ENCODE measurements at regions not wholly inside any gene's neighbourhood (a gene's known extent, or its start where the extent isn't known, plus 50 kb on each side); places are given as distances from the start of the nearest gene placed in this dataset.

DNA sequence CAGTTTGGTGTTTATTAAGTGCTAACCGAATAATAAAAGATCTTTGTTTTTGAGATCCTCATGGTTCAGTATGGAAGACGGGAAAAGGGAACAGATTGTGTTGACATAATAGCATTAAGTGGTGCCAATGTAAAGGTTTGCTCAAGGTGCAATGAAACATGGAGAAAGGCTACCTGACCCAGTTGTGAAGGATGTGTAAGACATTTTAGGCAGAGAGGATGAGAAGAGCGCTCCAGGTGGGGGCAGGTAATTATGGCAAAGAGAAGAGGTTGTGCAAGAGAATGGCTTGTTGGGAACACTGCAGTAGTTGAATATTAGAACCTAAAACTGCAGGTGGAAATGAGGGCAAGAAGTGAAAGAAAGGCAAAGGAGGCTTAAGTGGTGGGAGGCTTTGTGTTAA lies 140.8 kb downstream of the DIPK2A start:
- TF ChIP-seq, protein P1, sequence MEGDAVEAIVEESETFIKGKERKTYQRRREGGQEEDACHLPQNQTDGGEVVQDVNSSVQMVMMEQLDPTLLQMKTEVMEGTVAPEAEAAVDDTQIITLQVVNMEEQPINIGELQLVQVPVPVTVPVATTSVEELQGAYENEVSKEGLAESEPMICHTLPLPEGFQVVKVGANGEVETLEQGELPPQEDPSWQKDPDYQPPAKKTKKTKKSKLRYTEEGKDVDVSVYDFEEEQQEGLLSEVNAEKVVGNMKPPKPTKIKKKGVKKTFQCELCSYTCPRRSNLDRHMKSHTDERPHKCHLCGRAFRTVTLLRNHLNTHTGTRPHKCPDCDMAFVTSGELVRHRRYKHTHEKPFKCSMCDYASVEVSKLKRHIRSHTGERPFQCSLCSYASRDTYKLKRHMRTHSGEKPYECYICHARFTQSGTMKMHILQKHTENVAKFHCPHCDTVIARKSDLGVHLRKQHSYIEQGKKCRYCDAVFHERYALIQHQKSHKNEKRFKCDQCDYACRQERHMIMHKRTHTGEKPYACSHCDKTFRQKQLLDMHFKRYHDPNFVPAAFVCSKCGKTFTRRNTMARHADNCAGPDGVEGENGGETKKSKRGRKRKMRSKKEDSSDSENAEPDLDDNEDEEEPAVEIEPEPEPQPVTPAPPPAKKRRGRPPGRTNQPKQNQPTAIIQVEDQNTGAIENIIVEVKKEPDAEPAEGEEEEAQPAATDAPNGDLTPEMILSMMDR (IDR thresholded peaks at IDR 0.05; ENCODE audit: low read length) = no peak
- TF ChIP-seq EZH2 (IDR thresholded peaks at IDR 0.05; ENCODE audit: borderline replicate concordance, low read length) = no peak
